ENCODE measurements at regions not wholly inside any gene's neighbourhood (a gene's known extent, or its start where the extent isn't known, plus 50 kb on each side); places are given as distances from the start of the nearest gene placed in this dataset.

DNA sequence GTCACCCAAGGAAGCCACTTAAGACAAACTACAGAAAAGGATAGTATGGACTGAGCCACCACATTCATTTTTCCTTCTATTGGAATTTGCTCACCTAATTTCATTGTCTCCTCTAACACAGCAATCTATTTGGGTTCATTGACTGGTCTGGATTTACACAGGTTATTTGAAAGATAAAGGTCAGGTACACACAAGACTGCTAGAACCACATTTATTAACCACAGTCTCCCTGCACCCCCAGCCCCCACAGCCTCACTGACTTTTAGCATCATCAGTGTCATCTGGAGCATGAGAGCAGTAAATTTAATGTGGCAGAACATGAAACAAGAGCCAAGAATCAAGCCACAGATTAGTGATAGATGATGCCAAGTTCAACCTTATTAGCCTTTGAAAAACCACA, 226.9 kb upstream of the GYPC start:
- DNase-seq = no peak

DNA sequence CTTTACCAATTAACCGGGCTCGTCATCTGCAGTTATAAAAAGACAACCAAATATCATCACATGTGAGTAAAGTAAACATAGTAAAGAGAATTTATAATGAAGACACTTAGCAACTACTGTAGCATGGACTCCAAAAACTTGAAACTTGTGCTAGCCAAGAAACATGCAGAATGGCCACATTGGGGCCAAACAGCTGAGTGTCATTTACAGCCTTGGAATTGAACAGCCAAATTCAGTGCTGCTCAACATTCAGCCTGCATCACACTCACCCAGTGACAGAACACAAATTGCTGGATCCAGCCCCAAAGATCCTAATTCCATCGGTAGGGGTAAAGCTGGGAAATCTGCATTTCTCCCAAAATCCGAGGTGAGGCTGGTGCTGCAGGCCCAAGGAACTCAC, 224.8 kb upstream of the GYPC start:
- DNase-seq = no peak

DNA sequence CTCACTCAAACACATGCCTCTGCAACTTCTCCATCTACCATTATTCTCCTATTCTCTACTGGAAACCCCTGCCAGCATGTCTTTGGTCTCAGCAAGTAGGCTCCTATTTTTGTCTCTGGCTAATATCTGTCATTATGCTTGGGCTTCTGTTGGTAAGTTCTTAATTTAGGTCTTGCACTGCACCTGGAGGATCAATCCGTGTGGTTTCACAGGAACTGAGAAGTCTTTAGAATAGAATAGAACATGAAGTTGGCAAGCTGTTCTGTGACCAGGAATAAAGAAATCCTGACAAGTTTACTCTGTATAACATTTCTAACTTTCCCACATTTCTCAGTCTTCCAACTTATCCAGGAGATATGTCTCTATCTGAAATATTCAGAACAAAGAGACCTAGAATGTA, 219.5 kb upstream of the GYPC start:
- no peak for DNase-seq

DNA sequence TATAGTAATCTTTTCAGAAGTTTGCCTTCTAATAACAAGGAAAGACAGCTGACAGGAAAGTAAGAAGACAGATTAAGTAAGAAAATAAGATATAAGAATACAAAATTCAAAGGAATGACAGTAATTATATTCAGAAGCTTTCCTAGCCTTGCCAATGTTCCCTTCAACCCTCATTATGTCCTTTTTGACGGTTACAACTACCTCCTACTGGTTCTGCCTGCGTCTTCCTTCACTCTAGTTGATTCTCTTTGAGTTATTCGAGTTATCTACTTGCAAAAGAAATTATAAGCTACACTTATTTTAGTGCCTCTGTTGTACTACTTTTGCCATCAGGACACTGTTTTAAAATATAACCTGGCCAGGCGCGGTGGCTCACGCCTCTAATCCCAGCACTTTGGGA, 218.9 kb upstream of the GYPC start:
- no peak for DNase-seq

DNA sequence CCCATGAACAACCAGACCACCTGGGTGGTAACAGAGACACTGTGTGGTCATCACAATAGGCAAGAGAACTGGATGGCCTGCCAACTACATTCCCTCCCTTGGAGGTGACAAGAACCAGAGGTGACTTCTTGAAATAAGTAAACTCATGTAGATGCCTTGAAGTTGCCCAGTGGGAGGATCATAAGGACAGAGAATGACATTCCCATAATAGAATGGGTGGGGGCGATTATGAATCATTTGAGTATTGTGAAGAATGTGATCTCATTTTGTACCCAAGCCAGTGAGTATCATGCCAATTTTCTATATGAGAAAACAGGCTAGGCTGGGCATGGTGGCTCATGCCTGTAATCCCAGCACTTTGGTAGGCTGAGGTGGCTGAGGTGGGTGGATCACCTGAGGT, 211.4 kb upstream of the GYPC start:
- no peak for DNase-seq

DNA sequence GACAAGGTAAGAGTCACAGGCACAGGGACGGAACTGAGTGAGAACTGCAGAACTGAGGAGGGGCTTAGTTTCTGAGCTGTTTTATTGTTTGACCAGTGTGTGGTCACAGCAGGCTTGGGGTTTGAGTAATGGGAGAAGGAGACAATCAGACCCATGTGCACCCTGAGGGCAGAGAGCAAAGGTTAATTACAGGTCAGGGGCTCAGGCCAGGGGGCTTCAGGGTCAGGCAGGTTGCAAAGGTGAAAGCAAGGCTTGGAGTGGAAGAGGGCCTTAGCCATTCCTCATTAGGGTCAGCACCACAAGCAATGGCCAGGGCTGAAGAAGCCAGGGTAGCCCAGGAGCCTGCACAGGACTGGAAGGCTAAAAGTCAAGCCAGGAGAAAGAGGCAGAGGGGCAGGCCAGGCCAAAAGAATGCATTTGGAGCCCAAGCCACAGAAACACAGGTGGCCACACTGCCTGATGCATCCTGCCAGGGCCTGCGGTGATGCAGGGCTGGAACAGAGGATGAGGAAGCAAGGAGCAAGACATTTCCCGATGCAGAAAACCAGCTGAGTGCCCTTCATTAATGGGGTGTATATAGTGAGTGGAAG, 209.8 kb upstream of the GYPC start:
- no peak for DNase-seq

DNA sequence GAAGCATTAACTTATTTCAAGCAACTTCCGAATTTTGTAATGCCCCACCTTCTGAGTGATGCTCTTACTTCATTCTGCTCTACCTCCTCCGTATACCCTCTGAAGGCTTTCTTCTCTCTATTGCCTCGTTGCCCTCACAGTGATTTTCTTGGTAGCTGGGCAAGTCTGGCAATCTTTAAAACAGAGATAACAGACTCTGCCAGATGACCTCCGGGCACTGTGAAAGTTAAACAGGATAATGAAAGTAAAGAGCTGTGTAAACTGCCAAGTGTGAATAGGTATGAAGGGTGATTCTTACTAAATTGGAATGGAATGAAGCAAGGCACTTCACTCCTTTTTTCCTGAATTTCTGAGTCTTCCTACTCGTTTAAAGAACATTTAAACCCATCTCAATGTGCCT, 207.3 kb upstream of the GYPC start:
- no peak for DNase-seq

DNA sequence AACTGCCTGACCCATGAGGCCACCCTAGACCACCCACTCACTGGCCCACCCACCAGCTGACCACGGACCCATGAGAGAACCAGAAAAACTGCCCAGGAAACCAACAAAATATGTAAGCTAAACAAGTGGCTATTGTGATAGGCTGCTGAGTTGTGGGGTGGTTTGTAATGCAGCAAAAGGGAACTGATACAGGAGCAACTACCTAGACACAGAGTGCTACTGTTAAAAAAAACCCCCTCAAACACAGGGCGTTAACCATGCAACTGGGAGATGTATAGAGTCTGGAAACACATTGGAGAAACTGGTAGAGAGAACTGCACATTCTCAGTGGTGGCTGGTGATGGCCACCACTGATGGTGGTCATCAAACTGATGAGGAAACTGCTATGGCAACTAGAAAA, 206.3 kb upstream of the GYPC start:
- DNase-seq = no peak

DNA sequence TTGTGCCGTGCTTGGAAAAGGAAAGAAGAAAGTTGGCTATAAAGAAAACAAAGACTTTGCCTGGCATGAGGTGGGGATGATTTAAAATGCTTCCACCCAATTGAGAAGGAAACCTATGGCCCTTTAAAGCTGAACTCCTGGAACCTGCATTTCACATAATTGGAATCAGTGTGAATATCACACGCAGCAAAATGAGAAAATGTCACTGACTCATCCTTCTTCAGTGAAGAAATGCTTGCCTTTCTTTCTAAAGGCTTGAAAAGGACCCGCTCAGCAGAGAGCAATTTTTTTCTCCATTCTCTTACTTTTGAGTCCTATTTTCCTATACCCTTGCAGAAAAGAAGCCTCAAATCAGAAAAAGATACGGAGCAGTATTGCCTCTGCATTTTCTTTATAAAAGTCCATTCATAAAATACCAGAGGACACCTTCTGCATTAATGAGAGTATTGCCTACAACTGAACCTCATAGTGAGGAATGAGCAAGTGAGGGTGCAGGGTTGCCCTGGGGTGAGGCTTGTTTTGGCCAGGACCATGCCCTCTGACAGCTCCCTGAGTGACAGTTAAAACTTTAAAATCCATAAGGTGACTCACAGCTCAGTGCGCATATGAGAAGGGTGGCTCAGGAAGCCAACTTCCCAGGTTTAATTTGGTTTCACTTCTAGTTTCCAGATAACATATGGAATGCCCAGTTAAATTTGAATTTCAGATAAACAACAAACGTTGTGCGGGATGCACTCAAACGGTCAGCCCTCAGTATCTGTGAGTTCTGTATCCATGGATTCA, 191.9 kb upstream of the GYPC start:
- DNase-seq = no peak

DNA sequence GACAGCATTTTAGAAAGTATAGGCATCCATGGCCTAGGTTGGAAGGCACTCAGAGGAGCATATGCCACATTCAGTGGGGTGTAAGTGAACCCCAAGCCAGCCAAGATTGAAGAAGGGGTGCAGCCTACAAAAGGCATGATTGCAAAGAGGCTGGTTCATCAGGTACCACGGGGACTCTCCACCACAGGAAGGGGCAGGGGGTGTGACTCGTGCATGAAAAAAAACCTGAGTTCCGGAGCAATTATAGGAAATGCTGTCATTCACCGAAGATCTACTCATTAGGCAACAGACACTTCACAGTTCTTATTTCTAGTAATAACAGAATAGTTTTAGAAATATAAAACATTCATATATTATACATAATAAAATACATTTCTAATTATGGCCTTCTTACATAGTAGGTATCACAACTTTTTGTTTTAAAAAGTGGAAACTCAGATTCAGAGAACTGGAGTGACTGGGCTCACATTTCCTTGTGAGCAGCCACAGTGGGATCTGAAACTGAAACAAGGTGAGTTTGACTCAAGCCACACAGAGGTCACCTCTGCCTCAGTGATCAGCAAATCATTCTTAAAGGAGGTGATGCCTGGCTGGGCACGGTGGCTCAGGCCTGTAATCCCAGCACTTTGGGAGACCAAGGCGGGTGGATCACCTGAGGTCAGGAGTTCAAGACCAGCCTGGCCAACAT, 188.4 kb upstream of the GYPC start:
- DNase-seq = no peak

DNA sequence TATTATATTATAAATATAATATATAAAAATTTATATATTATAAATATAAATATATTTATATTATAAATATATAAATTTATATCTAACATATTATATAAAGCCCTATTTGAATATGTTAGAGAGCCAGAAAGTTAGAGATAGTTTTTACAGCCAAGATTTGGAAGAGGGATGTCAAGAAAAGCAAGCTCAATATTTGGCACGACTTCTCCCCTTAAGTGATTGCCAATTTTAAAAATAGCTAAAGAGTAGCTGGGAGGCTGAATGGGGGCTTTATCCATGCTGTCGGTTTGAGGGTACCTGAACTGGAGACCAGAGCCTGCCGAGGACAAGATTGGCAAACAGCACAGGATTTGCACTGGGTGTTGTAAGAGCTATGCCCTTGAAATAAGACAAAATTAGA, 180.9 kb upstream of the GYPC start:
- no peak for DNase-seq

DNA sequence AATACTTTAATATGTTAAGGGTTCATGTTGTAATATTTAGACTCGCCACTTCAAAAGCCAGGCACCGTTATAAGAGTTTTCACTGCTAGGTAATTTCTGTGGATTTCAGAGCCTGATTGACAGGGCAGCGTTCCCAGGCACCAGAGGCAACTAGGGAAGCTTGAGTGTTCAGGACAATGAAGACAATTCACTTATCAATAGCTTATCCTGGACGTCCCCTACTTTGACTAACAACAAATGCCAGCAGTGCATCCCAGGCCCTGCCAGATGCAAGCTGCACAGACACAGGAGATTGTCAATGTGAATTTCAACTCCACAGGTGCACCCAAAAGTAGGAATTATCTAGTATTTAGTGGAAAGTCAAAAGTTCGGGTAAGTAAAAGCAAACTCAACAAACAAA, 179.3 kb upstream of the GYPC start:
- no peak for DNase-seq

DNA sequence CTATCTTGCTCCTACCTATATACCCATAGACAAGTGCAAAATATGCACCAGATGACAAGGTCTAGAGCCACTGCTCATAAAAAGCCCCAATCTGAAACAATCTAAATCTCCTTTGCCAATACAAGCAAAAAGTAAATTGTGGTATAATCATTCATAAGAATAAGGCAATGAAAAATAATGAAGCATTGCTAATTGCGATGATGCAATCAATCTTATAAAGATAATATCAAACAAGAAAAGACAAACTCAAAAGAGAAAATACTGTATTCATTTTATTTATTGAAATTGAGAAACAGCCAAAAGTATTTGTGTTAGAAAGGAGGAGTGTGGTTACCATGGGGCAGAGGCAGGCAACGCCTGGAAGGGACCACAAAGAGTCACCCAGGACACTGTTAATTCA, 175.9 kb upstream of the GYPC start:
- DNase-seq = no peak

DNA sequence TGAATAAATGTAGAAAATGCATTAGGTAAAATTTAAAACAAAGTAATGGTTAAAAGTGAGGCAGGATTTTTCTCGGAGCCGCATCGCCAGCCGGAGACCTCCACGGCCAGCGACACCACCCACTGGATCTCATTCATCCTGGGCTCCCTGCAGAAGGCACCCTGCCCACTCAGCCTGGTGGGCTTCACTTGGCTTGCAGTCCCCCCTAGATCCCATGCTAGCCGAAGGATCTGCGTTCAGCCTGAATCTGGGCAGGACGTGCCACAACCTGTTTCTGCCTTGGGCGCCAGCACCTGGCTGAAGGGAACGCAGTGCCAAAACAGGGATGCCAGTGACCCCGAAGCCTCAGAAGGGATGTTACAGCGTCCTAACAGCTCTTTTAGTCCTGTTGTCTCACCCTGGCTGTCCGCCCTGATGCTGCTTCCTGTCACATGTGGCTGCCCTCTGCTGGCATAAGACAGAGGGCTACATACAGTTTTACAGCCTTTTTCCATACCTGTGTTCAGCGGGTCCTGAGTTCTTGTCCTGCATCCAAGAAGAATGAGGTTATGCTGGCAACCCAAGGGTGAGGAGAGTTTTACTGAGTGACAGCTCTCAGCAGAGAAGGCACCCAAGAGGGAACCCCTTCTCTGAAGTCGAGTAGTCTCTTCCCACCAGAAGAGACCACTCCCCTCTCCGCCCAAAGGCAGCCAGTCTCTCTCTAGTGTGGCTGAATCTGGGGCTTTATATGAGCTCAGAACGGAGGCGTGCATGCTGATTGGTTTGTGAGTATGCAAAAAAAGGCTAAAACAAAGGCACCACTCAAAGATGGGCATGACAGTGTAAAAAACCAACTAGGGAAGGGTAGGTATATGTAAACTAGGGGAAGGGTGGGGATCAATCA, 173.1 kb upstream of the GYPC start:
- no peak for DNase-seq

DNA sequence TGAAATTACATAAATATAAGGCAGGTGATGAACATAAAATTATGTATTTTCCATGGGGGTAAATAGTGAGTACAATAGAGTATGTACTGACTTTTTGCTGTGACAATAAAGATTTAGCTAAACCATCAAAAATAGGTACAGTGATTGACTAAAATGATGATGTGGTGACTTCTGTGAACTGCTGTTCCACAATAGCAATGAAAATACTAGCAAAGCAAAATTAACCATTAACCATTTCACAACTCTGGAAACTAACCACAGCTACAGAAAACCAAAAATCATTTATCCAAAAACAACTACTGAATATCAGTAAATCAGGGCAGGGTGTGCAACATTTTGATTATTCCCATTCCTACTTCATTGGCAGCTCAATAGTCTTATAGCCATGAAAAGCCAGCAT, 161.4 kb upstream of the GYPC start:
- DNase-seq = no peak

DNA sequence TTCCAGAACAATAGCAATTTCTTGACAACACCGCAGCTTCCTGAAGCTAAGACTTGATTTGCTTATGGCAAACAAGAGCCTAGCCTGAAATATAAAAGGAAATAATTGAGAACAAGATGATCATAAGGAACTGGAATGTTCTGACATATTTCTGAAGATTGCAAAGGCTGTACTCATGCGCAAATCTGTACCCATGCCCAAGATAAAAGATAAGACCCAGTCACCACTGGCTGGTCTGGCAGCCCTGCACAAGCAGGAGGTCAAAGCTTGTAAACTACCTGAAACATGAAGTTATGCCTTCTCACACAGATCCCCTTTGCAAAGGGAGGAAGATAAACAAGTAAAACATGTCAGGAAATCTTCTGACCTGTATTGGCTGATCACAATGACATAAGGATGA, 160.8 kb upstream of the GYPC start:
- DNase-seq = no peak

DNA sequence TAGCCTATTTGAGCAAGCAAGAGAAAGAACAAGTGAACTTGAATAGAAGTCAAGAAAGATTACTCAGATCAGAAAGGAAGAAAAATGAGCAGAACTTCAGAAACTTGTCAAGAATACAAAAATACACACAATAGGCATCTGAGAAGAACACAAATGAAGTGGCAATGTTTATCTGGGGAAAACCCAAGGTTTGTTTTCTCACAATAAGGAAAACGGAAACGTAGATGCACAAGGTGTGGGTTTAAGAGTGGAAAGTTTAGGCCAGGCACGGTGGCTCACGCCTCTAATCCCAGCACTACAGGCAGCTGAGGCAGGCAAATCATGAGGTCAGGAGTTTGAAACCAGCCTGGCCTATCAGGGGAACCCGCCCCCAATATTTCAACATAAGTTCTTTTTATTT, 159.5 kb upstream of the GYPC start:
- DNase-seq = no peak

DNA sequence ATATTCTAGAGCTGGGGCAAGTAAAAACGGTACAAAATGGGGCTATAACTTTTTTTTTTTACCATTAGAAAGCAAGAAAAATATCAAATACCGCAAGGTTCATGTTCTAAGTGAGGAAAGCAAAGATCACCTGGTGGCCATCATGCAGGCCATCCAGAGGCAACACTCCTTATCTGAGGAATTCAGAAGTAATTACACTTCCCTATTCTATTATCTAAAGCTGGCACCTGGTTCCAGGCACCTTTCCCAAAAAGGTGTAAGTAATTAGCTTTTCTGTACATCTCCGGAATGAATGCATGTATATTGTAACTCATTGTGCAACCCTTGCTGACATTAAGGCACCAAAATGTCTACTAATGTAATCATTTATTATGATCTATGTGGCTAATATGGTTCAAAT, 152.5 kb upstream of the GYPC start:
- DNase-seq = no peak

DNA sequence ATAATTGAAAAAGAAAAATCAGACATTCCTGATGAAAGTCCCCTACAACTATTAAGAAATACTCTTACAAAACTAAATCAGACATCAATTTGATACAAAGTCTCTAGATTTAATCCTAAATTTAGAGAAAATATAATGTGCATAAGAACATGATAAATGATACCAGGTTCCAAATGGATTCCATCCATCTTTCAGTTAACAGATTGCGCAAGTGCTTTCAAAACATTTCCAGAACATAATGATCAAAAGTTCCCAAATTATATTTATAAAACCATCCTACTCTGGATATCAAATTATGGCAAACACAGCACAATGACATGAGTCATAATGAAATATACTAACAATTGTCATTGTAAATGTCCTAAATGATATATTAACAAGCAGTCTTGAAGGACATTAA, 151.0 kb upstream of the GYPC start:
- no peak for DNase-seq

DNA sequence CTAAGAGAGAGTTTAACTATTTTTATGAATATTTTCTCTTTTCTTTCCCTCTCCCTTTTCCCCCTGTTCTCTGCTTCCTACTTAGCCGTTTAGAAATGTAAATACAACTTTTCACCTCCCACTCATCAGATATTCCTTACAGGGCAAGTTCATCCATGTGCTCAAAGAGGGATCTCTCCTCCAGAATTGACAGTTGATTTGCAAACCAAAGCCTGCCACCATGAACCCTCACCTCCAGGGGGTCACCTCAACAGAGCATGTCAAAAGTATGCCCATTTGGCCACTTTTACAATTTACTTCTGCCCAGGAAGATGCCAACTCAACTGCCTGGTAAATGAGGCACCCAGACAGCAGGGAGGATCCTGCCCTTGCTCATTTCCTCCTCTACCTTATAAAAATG, 149.2 kb upstream of the GYPC start:
- no peak for DNase-seq

DNA sequence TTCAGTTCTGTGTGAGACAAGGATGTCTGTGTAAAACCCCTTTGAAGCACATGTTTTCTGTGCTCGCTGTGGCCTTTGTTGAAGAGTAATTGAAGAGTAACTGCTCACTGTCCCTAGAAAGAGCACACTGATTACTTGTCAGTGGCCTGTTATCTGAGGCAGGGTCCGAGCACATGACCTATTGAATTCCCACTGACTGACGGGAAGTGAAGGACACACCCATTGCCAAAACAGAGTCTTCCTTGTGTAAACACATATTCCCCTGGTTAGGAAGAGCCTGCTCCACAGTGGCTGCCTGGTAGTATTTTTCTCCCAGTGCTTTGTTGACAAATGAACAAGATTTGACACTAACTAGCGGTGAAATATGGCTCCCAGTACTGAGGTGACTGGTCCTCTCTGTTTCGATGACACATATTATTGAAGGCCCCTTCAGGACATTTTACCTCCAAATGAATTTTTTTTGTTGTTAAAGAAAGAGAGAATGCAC, 148.5 kb upstream of the GYPC start:
- DNase-seq = no peak

DNA sequence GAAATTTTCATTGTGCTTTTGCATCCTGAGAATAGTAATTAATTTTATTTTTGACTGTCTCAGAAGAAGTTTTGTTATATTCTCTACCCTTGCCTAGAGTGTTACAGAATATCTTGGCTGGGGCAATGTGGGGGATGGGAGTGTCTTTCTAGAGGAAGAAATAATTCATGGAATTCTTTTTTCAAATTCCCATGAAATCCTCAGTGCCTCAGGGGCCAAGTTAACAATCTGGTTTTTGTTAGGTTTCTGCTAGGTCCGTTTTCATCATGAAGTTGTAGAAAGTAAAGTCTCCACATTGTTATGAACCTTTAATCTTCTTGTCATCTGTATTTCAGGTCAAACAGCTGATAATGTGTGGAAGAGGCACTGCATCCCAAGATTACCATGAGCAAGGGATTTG, 145.6 kb upstream of the GYPC start:
- DNase-seq = no peak

DNA sequence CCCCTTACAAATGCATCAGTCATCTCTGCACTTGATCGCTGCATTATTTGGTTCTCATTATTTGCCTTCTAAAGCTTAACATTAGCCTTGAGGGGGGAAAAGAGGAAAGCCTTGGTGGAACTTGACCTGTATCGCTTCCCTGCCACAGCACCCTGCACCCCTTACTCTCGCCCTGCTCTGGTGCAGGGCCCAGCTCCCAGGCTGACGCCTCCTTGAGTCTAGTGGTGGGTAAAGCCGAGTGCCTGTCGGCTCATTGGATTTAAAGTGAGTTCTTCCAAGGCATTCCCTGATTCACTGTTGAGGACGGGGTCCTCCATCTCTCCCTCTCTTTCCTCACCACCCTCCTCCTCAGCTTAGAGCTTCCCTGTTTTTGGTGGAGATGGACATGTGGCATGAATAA, 145.0 kb upstream of the GYPC start:
- no peak for DNase-seq

Data from inflammatory macrophage treated with lipopolysaccharide for 1 hour (primary cell).